Stimulated activated CD4-positive, alpha-beta T cell treated with anti-CD3 and anti-CD28 coated beads, Interleukin-12 subunit alpha, Interleukin-12 subunit beta, amount 100 ng/mL, for 4 hours (primary cell): ENCODE measurements at regions not wholly inside any gene's neighbourhood (a gene's known extent, or its start where the extent isn't known, plus 50 kb on each side); places are given as distances from the start of the nearest gene placed in this dataset.
"Not testable (repeated sequence)": the region's sequence is repeated elsewhere in the genome, so short reads cannot be mapped to it uniquely, and the experiment has no call there.

ENCODE experiments used
- DNase-seq: peaks from one replicate; pipeline ENCODE4 v3.0.0-alpha.2; 2020

DNA sequence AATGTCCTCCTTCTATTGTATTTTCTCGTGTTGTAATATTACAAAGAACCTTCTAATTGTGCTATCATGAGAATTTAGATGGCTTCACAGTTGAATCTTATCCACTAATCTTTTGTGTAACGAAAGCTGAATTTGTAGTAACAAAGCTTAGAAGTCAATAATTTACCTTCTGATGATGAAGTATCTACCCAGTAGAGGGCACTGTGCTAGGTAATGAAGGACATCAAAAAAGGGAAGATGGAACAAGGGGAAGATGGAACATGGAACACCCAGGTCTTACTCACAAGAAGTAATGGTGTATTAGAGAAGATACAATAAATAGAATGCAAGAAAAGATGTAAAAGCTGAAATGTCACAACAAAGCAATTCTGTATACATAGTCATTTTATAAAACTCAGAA is 131.0 kb upstream of the CCNG1 start:
- DNase-seq = no peak

DNA sequence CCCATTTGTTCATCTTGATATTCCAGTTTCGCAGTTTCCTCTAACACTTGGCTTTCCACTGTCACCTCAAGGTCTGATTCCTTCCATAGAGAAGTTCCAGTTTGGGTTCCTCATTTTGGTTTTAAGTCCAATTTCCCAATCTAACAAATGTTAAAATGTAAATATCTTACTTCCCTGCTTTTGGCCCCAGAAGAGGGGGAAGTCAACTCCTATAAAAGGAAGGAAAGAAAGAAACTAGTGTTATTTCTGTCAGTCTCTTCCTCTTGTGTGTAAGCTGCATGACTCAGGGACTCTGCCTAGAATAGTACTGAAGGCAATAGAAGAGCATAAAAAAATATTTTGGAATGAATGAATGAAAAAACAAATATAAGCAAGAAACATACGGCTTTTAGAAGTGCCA is 127.5 kb upstream of the CCNG1 start:
- DNase-seq = no peak

DNA sequence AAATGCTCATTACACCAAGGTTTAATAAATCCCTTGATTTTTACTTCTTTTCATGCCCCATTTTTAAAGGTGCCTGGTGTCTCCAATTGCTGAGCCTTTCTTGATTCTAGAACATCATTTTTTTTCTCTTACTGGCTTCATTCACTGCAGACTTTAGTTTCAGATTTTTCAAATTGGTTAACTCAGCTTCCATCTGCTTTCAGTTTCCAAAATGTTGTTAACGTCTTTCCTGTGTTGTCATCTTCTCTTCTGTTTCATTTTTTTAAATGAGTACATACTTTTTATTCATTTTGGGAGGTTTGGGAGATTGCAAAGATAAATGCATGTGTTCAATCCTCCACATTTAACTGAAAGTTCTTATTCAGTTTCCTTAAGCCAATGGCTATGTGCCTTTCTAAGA is 126.4 kb upstream of the CCNG1 start:
- no peak for DNase-seq

DNA sequence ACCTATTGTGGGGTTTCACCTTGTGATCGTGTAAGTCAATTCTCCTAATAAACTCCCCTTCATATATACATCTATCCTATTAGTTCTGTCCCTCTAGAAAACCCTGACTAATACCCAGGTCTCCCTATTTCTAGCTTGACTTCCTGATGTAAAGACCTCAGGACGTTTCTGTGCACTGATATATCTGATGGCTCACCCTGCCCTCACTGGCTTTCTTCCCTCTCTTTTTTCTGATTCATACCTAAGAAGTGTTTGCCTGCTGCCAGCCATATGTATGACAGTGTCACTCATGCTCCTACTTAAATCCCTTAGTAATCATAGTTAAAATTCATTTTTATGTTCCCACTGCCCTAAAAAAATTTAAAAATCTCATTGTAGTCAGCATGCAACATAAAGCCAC is 124.8 kb upstream of the CCNG1 start:
- no peak for DNase-seq

DNA sequence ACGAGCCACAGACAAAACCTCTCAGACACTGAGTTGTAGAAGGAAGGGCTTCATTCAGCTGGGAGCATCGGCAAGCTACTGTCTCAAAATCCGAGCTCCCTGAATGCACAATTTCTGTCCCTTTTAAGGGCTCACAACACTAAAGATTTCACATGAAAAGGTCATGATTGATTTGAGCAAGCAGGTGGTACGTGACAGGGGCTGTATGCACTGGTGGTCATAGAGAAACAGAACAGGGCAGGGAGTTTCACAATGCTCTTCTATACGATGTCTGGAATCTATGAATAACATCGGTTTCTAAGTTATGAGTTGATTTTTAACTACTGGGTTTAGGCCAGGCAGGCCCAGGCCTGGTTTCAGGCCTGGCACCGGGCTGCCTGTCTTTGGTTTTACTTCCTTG is 124.3 kb upstream of the CCNG1 start:
- not testable (repeated sequence) for DNase-seq

DNA sequence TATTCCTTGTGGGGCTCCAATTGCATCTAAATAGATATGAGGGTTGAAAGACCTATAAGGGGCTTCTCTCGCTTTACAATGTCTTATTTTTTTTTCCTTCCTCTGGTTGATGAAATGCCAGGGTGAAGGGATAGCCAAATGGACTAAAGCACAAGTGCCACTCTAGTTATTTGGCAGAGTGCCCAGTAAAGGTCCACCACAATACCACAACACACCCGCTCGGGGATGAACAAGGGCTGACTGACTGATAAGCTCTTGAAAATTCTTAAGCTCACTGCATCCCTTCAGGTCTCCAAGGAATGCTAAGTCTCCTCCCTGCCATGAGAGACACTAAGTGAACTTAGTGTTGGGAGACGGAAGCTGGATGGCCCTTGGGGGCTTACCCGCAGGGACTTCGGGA is 121.0 kb upstream of the CCNG1 start:
- DNase-seq = not testable (repeated sequence)

DNA sequence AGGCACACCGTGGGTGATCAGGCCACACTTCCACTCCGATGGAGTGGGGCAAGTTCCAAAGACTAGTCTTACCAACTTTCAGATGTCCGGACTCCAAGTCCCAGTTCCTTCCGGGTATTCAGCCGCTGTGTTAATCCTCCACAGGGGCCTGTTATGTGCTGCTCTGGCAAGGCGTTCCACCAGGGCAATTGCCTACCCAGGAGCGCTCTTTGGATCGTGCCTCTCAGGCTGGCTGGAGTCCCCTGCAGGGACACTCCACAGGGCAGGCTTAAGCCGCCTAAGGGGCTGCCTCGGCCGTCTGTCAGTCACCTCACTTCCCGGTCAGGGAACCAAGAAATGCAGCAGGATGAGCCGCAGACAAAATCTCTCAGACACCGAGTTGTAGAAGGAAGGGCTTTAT is 118.7 kb upstream of the CCNG1 start:
- DNase-seq = no peak

DNA sequence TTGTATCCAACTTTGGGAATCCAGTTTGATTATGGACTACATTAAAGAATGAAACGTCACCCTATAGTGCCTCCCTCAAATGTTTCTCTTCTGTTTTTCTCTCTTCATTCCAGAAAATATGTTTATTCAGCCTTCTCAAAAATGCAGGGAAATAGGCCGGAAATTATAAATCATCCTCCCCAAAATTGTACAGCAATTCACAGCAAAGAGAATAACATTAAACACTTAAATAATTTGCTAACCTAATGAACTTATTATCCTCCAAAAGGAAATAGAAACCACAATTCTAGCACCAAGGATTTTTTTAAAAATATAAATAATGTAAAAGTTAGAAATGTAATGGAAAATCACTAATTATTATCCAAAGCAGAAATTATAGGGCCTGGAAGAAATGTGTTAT is 115.9 kb upstream of the CCNG1 start:
- DNase-seq = no peak

DNA sequence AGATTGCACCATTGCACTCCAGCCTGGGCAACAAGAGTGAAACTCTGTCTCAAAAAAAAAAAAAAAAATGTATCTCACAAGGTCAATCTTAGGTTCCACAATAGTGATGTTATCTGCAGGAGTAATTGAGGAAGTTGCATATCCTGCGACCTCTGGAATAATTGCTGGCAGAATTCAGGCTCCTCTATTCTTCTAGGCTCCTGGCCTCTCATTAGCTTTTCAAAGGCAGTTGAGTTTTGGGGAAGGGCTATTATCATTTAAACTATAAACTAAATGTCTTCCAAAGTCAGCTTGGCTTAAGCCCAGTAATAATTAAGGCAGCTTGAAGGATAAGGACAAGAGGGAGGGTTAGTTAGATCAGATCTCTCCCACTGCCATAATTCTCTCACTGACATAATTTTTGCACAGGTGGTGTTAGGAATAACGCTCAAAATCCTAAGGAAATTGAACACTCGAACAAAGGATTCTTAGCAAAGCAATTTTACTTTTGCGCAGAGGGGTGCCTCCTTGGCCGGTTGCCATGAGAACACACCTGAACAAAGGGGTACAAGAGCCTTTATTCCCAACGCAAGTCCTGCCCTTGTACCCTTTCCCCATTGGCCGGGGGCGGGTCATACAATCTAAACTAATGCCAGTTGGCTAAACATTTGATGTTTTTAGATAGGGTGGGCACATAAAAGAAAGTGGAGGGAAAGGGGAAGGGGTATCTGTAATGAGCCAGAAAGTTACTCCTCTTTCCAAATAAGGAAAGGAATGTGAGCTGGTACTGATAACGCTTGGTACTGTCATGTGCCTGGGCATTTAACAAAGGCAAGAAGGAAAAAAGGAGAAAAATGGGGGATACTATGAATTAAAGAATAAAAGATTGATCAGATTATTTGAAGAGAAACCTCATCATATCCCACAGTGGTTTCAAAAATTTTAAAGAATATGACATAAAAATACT is 106.4 kb upstream of the CCNG1 start:
- DNase-seq = no peak

DNA sequence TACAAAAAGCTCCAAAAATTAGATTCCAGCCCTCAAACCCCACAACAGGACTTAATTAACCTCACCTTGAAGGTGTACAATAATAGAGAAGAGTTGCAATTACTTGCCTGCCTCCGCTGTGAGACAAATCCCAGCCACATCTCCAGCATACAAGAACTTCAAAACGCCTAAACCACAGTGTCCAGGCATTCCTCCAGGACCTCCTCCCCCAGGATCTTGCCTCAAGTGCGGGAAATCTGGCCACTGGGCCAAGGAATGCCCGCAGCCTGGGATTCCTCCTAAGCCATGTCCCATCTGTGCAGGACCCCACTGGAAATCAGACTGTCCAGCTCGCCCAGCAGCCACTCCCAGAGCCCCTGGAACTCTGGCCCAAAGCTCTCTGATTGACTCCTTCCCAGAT is 101.3 kb upstream of the CCNG1 start:
- DNase-seq = not testable (repeated sequence)

DNA sequence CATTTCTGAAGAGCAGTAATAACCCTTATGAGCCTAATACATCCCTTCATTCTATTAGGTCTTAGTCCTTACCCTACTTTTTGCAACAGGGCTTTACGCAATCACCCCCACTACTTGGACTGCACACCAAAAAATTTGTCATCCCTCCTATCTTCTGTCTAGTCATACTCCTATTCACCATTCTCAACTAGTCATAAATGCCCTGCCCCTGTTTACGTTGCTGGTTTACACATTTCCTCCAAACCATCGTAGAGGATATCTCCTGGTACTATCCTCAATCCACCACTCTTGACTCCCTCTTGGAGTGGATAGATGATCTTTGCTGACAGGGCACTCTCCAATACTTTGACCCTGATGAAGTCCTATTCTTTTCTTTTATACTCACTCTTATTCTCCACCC is 98.2 kb upstream of the CCNG1 start:
- no peak for DNase-seq

DNA sequence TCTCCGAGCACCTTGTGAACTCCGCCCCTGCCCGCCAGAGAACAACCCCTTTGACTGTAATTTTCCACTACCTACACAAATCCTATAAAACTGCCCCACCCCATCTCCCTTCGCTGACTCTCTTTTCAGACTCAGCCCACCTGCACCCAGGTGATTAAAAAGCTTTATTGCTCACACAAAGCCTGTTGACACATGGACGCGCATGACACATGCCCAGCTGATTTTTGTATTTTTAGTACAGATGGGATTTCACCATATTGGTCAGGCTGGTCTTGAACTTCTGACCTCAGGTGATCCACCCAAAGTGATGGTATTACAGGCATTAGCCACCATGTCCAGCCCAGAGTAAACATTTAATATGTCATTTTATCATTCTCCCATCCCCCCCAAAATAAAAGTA is 97.0 kb upstream of the CCNG1 start:
- DNase-seq = not testable (repeated sequence)

DNA sequence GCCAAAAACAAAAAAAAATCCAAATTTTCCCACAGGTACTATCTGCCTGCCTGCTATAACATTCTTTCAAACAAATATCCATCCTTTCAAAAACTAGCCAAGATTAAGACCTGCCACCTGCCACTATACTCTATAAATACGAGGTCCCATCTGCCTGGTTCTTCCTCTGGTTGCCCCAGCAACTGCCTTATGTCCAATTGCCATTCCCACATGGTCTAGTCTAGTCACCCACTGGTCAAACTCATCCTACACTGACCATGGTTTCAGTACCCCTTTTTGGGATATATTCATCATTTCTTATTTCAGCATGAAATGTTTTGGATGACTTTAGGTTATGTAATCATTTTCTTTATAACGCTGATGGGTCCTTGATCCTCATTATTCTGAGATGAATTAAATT is 95.1 kb upstream of the CCNG1 start:
- no peak for DNase-seq

DNA sequence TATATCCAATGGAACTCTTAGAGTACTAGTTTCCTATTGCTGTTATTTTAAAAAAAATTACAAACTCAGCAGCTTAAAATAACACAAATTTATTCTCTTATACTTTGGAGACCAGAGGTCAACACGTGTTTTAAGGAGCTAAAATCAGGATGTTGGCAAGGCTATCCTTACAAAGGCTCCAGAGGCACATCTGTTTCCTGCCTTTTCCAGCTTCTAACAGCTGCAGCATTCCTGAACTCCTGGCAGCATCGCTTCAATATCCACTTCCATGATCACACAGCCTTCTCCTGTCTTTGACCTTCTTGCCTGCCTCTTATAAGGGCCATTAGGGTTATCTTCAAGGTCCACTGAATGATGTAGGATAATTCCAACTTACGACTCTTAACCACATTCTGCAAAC is 92.2 kb upstream of the CCNG1 start:
- no peak for DNase-seq

DNA sequence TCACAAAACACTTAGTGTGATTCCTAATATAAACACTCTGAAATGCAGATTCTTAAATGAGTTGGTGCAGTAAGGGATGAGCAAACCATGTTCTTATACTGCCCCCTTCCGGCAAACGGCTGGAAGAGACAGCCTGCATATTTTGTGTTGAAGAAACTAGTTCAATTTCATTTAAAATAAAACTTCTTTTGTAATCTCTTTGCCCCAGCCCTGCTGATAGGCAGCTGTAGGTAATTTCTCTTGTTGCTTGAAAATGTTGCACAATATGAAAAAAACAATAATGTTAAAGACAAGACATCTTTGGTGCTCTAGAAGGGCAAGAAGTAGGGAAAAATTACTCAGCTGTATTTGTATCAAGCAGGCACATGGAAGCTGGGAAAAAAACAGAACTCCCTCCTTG is 89.7 kb upstream of the CCNG1 start:
- peak; percentile 23 for DNase-seq

DNA sequence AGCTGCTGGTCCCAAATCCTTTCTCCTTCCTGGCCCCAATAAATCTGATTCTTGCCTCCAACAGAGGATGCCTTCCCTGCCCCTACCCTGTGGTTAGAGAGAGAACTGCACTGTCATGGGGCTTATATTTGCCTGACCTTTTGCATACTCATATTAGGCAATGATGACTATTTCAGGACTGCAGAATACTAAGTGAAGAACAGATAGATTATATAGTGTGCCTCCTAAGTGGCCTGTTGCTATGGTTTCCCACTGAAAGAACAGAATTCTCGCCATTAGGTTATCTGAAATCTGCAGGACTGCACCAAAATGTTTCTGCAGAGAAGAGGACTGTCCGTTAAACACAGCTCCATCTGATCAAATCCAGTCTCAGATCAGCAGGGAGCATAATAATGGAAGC is 87.3 kb upstream of the CCNG1 start:
- DNase-seq = no peak

DNA sequence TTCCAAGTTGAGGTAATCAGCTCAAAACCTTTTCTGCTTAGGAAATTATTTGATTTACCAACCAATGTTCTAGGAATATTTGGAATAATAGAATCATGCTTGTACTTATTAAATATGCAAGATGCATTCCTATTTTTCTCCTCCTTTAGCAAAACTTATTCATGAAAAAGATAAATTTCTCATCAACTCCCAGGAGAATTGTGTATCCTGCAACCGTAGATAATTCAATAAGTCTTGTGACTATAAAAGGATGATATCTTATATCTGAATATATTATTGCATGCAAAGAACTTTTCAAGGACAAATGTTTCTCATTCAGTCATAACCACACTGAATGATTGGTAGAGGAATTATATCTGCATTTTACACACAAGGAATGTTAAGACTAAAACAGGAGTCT is 84.9 kb upstream of the CCNG1 start:
- no peak for DNase-seq

DNA sequence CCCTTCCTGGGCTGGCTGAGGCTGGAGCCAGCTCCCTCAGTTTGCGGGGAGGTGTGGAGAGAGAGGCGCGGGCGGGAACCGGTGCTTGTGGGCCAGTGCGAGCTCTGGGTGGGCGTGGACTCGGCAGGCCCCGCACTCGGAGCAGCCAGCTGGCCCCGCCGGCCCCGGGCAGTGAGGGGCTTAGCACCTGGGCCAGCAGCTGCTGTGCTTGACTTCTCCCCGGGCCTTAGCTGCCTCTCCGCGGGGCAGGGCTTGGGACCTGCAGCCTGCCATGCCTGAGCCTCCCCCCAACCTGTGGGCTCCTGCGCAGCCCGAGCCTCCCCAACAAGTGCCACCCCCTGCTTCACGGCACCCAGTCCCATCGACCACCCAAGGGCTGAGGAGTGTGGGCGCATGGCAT is 81.6 kb upstream of the CCNG1 start:
- DNase-seq = not testable (repeated sequence)

DNA sequence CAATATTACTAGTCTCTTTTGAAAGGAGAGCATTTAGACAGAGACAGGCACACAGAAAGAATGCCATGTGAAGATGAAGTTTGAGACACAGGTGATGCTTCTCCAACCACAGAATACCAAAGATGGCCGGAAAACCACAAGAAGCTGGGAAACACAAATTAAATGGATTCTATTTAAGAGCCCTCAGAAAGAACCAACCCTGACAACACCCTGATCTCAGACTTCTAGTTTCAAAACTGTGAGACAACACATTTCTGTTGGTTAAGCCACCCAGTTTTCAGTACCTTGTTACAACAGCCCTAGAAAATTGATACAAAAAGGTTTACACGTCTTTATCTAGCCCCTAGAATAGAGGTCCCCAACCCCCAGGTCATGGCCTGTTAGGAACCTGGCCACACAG is 79.8 kb upstream of the CCNG1 start:
- DNase-seq = no peak

DNA sequence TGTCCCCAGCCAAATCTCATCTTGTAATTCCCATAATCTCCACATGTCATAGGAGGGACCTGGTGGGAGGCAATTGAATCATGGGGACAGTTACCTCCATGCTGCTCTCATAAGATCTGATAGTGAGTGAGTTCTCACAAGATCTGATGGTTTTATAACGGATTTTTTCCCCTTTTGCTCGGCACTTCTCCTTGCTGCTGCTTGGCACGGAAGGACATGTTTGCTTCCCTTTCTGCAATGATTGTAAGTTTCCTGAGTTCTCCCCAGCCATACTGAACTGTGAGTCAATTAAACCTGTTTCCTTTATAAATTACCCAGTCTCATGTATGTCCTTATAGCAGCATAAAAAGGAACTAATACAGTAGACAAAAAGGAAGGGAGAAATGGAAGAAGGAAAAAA is 76.7 kb upstream of the CCNG1 start:
- DNase-seq = no peak

DNA sequence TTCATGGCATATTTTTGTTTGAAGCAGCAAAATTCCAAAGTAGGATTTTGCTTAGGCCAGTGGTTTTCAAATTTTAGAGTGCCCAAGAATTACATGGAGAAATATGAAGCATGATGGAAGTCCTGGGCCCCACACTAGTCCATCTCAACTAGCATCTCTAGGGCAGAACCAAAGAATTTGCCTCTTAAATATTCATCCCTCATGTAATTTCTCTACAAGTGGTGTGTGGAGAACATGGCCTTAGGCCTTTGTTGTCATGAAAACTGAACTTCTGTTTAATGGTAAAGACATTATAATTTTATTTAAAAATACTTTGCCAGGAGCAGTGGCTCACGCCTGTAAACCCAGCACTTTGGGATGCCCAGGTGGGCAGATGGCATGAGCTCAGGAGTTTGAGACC is 75.9 kb upstream of the CCNG1 start:
- DNase-seq = no peak

DNA sequence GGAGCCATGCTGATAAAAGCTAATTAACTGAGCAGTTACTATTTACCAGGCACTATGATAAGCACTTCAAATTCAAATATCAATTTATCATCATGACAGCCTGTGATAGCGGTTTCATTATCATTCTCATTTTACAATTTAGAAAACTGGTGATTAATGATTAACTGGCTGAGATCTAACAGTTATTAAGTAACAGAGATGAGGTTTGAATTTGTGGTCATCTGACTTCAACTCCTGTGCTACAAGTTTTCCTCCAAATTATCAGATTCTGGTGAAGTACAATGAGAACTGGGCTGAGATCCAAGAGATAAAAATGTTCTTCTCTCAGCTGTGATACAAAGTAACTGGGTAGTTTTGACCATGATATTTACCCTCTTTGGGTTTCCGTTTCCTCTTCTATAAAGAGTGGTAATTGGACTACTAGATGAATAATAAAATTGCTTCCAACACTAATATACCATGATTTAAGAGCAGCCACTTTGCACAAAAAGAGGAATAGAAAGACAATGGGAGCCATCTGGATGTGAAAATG is 74.5 kb upstream of the CCNG1 start:
- no peak for DNase-seq

DNA sequence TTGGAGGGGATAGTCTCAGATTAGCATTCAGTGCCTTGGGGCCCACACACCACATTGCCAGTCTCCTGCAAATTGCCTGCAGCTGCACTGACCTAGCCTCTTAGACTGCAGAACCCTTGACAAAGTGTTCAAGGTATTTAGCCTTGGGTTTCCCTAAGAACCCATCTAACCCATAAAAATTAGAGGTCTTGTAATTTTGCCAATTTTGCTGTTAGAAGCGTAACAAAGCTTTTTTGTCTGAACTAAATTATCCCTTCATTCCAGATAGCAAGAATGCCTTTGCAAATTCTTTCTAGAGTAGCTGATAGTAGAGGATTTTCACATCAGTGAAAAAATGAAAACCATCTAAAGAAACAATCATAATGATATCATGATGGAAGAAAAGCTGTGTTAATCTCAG is 74.0 kb upstream of the CCNG1 start:
- DNase-seq = no peak

DNA sequence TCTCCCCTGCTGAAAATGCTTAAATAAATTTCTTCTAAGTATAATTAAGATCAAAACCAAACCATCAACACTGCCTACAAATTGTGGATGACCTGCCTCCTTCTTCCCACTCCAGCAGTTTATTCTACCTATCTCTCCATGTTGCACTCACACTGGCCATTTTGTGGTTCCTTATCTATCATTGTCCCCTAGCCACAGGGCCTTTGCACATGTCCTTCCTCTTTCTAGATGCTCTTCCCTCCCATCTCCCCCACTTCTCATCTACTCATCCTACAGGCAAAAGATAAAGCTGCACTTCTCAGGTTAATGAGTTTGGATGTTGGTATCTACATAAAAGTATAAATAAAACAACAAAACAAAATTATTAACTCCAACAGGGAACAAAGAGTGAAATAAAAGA is 70.6 kb upstream of the CCNG1 start:
- no peak for DNase-seq
